Nephron progenitor cell (in vitro differentiated cells): ENCODE measurements at regions not wholly inside any gene's neighbourhood (a gene's known extent, or its start where the extent isn't known, plus 50 kb on each side); places are given as distances from the start of the nearest gene placed in this dataset.
"Not testable (repeated sequence)": the region's sequence is repeated elsewhere in the genome, so short reads cannot be mapped to it uniquely, and the experiment has no call there.

Source experiments
- DNase-seq: peaks from one replicate; pipeline ENCODE4 v3.0.0; 2021
- H3K27ac Mint-ChIP-seq: 2 replicates; pipeline ENCODE4 v1.8.0; 2021; ENCODE audit warnings: mild to moderate bottlenecking, moderate library complexity, mixed read lengths
- H3K27me3 Mint-ChIP-seq: 2 replicates; pipeline ENCODE4 v1.8.0; 2021; ENCODE audit warnings: mild to moderate bottlenecking, low read depth, mixed read lengths; ENCODE audit not compliant: poor library complexity
- H3K36me3 Mint-ChIP-seq: 2 replicates; pipeline ENCODE4 v1.8.0; 2021; ENCODE audit warnings: low read depth, mixed read lengths
- H3K4me1 Mint-ChIP-seq: 2 replicates; pipeline ENCODE4 v1.8.0; 2021; ENCODE audit warnings: mixed read lengths
- H3K4me3 Mint-ChIP-seq: 2 replicates; pipeline ENCODE4 v1.8.0; 2021; ENCODE audit warnings: mild to moderate bottlenecking, moderate library complexity, mixed read lengths
- H3K9me3 Mint-ChIP-seq: 2 replicates; pipeline ENCODE4 v1.8.0; 2021; ENCODE audit warnings: mild to moderate bottlenecking, moderate library complexity, mixed read lengths
- CTCF ChIP-seq: fragments of 200-600 bp; sonication (generic); IDR thresholded peaks from 2 replicates; pipeline ENCODE4 v1.5.0; 2021; ENCODE audit warnings: antibody characterized with exemption

DNA sequence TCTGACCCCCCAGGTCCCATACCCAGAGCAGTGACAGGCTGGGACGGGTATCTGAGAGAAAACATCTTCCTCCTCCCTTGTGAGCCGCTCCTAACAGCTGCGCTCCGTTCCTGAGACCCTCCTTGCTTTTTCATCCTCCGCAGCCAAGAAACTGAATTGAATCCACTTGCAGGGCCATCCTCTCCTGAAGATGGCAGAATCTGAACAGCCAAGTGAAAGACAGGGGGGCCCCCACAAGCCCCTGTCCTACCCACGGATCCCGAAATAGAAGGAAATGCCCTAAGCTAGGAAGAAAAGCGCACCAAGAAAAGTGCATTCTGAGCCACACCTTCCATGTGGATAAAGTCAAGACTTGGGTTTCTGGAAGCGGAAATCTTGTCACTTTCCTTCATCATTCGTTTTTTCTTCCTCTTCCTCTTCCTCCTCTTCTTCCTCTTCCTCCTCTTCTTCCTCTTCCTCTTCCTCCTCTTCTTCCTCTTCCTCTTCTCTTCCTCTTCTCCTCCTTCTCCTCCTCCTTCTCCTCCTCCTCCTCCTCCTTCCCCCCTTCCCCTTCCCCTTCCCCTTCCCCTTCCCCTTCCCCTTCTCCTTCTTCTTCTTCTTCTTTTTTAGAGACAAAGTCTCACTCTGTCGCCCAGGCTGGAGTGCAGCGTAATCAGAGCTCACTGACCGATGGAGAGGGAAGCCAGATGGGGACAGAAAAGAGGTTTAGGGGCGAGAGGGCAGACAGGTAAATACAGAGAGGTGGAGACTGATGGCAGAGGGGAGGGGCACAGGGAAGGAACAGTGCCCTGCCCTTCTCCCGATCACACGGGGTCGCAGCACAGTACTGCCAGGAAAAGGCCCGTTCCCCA, 86.0 kb upstream of the WWC2 start:
- no peak for TF ChIP-seq CTCF
- peak overlapping the region; percentile 64 for H3K4me3 Mint-ChIP-seq
- DNase-seq, result no peak
- no peaks in the 10 kb centered on the region for H3K36me3 Mint-ChIP-seq
- no peaks in the 10 kb centered on the region for H3K9me3 Mint-ChIP-seq
- peaks cover 60% of the 10 kb centered on the region for H3K27me3 Mint-ChIP-seq
- H3K27ac Mint-ChIP-seq, result no peak overlapping the region
- peaks cover 19% of the 10 kb centered on the region for H3K4me1 Mint-ChIP-seq

GRCh38 chr4:183011213-183011907, 87.7 kb upstream of the WWC2 start:
- Mint-ChIP-seq H3K36me3 (no peaks in the 10 kb centered on the region), H3K4me1 (peaks cover 27% of the 10 kb centered on the region), H3K27me3 (peaks cover 51% of the 10 kb centered on the region), H3K4me3 (no peak overlapping the region), H3K27ac (no peak overlapping the region), H3K9me3 (no peaks in the 10 kb centered on the region)
- TF ChIP-seq CTCF, result no peak
- no peak for DNase-seq

DNA sequence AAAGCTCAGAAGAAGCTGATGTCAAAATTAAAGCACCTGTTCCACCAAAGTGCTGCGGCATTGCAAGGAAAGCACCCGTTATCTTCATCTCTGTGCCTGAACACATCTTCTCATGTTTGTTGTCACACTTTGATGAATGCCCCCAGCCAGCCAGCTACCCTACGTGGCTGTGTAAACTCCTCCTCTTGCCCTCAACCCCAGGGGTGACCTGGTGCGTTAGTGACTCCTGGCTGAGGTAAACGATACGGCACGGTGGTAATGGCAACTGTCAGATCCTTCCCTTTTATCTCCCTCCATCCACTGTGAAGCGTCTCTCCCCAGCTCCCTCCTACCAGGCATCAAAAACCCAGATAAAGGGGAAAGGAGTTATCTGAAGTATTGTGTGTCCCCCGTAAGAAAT, 90.6 kb upstream of the WWC2 start:
- TF ChIP-seq CTCF, result no peak
- Mint-ChIP-seq H3K9me3 (peaks cover 18% of the 10 kb centered on the region), H3K36me3 (peaks cover 4% of the 10 kb centered on the region), H3K4me3 (peak overlapping the region; percentile 11), H3K4me1 (peaks cover 27% of the 10 kb centered on the region), H3K27me3 (peaks cover 40% of the 10 kb centered on the region), H3K27ac (no peak overlapping the region)
- peak; percentile 40 for DNase-seq

GRCh38 chr4:183004370-183004769, 87.2 kb upstream of the DCTD start:
- not testable (repeated sequence) for H3K27me3 Mint-ChIP-seq, H3K4me3 Mint-ChIP-seq, H3K36me3 Mint-ChIP-seq, DNase-seq, H3K27ac Mint-ChIP-seq
- Mint-ChIP-seq H3K4me1 (peaks cover 21% of the 10 kb centered on the region), H3K9me3 (peaks cover 24% of the 10 kb centered on the region)

- Mint-ChIP-seq H3K27ac (no peak overlapping the region), H3K27me3 (peaks cover 12% of the 10 kb centered on the region), H3K4me3 (no peak overlapping the region), H3K36me3 (peaks cover 14% of the 10 kb centered on the region), H3K9me3 (peaks cover 50% of the 10 kb centered on the region), H3K4me1 (no peaks in the 10 kb centered on the region)
- no peak for TF ChIP-seq CTCF
- DNase-seq, result no peak
Measured at GRCh38 chr4:182994171-182994570, 77.0 kb upstream of the DCTD start.

- Mint-ChIP-seq H3K36me3 (no peaks in the 10 kb centered on the region), H3K27ac (no peak overlapping the region), H3K27me3 (peaks cover 11% of the 10 kb centered on the region), H3K9me3 (peaks cover 52% of the 10 kb centered on the region), H3K4me3 (no peak overlapping the region), H3K4me1 (no peaks in the 10 kb centered on the region)
- TF ChIP-seq CTCF, result no peak
- DNase-seq, result no peak
Measured at GRCh38 chr4:182978152-182978827, 61.1 kb upstream of the DCTD start.
